VCaP (cell line): ENCODE measurements at regions not wholly inside any gene's neighbourhood (a gene's known extent, or its start where the extent isn't known, plus 50 kb on each side); places are given as distances from the start of the nearest gene placed in this dataset.
"Not testable (repeated sequence)": the region's sequence is repeated elsewhere in the genome, so short reads cannot be mapped to it uniquely, and the experiment has no call there.

Source experiments
- H3K27ac ChIP-seq: fragments of 450-650 bp; 2 replicates; pipeline ENCODE4 v1.5.1; 2017
- TF ChIP-seq, protein P1 (sequence below): fragments of 450-650 bp; conservative IDR thresholded peaks from 2 replicates; pipeline ENCODE4 v1.5.1; 2017; ENCODE audit warnings: mild to moderate bottlenecking, moderate library complexity

DNA sequence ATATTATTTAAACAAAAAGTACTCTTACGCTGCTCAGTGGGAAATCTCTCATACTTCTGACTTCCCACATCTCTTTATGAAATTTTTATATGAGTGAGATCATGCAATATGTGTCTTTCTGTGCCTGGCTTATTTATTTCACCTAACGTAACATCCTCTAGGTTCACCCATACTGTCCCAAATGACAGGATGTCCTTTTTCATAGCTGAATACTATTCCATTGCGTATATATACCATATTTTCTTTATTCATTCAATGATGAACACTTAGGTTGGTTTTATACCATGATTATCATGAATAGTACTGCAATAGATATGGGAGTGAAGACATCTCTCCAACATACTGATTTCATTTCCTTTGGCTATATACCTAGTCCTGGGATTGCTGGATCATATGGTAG is 57.8 kb upstream of the TPP2 start:
- TF ChIP-seq, protein P1, sequence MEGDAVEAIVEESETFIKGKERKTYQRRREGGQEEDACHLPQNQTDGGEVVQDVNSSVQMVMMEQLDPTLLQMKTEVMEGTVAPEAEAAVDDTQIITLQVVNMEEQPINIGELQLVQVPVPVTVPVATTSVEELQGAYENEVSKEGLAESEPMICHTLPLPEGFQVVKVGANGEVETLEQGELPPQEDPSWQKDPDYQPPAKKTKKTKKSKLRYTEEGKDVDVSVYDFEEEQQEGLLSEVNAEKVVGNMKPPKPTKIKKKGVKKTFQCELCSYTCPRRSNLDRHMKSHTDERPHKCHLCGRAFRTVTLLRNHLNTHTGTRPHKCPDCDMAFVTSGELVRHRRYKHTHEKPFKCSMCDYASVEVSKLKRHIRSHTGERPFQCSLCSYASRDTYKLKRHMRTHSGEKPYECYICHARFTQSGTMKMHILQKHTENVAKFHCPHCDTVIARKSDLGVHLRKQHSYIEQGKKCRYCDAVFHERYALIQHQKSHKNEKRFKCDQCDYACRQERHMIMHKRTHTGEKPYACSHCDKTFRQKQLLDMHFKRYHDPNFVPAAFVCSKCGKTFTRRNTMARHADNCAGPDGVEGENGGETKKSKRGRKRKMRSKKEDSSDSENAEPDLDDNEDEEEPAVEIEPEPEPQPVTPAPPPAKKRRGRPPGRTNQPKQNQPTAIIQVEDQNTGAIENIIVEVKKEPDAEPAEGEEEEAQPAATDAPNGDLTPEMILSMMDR: no peak
- H3K27ac ChIP-seq: no peak overlapping the region

DNA sequence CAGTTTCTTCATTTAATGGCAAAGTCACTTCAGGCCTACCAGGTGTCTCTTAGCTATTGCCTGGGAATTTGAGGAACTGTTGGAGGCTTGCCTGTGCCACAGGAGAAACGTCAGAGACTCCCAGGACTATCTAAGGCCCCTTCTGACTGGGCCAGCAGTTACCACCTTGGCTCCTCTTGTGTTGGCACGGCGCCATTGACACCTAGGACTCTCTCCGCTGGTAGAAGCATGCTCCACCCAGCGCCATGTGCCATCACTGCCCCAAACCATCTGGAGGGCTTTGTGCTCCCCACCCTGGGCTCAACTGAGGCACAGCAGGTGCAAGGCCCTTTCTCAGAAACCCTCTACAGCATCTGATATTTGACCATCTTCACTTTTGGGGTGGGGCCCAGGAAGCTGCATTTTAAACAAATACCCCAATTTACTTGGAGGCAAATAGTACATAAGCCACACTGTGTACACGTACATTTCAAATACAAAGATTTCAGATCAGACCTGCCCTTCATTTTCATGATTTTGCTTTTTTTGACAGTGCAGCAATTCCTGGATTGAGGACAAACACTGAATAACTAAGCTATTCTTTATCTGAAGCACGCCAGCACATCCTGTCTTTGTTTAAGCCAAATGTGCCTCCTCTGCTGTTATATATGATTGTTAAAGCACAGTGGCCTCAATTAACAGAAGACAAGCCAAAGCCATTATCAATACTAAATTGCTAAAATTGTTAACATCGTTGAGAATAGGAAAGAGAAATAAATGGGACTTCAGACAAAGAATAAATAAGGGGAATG is 59.9 kb upstream of the TPP2 start:
- no peak overlapping the region for H3K27ac ChIP-seq
- TF ChIP-seq, protein P1: no peak

DNA sequence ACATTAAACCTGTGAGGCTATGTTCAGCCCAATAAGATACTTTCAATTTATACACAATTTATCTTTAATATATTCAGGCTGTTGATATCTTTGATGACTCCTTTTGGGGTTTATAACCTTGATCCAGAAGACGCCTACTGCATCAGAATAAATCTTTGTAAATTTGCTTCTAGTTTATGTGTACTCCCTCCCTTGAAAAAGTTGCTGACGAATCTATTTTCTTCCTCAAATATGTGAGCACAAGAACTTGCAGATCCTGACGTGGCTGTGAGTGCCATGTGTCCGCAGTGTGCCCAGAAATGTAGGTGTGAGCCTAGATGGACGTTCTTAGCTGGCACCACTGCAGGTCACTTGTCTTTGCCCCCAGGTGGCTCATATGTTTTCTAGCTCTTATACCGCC is 60.6 kb upstream of the TPP2 start:
- TF ChIP-seq, protein P1: no peak
- H3K27ac ChIP-seq: no peak overlapping the region

DNA sequence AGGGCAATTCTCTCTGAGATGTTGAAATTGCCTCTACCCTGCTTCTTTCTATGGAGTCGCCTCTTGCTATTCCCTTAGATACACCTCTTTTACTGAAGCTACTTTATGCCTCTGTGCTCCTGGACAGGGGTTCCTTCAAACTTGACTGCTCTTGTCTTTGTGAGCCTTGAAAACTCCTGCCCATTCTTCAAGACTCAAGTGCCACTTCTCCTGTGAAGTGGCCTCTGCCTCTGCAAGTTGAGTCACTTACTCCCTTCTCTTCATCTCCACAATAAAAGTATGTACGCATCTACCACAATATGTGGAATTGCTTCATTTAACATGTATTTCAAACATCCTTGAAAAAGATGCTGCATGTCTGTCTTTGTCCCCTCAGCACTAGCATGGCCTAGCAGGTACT is 66.0 kb upstream of the TPP2 start:
- H3K27ac ChIP-seq: no peak overlapping the region
- TF ChIP-seq, protein P1: no peak

DNA sequence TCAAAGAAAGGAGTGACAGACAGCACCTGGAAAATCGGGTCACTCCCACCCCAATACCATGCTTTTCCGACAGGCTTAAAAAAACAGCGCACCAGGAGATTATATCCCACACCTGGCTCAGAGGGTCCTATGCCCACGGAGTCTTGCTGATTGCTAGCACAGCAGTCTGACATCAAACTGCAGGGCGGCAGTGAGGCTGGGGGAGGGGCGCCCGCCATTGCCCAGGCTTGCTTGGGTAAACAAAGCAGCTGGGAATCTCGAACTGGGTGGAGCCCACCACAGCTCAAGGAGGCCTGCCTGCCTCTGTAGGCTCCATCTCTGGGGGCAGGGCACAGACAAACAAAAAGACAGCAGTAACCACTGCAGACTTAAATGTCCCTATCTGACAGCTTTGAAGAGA is 74.5 kb upstream of the TPP2 start:
- H3K27ac ChIP-seq: not testable (repeated sequence)

DNA sequence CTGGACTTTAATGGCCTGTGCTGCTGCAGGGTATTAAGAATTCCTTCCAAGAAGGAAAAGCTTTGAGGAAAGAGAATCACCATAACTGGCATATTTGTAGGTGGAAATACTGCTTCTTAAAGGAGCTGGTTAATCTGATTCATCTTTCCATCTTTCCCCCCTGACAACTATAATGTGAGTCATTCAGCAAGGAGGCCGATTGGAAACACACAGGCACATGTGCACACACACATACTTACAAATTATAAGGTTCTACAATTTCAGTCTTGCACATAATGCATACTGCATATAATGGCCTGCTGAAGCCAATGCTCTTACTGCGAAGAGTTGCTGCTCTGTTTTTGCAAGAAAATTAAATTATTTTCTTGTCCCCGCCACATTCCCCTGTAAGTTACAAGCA is 78.8 kb upstream of the TPP2 start:
- H3K27ac ChIP-seq: no peak overlapping the region
- TF ChIP-seq, protein P1: no peak

DNA sequence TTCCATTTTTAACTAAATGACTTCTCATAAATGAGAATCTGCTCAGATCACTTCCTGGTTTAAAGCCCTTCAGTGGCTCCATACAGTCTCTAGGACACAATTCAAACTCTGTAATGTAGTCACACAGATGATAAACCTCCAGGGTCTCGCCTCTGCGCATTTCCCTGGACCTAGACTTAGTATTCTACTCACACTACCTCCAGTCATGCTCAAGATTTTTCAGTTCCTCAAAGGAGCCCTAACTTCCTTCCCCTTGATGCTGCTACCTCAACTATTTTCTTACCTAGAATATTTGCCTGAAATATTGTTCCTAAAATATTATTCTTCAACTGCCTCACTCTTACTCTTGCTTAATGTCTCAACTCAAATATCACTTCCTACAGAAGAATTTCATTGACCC is 86.7 kb upstream of the TPP2 start:
- TF ChIP-seq, protein P1: no peak
- no peak overlapping the region for H3K27ac ChIP-seq

DNA sequence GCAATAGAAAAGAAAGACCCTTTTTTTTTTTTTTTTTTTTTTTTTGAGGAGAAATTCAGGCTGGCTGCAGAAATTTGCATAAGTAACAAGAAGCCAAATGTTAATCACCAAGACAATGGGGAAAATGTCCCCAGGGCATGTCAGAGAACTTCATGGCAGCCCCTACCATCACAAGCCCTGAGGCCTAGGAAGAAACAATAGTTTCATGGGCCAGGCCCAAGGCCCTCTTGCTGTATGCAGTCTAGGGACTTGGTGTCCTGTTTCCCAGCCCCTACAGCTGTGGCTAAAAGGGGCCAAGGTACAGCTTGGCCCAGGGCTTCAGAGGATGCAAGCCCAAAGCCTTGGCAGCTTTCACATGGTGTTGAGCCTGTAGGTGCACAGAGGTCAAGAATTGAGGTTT is 88.4 kb upstream of the TPP2 start:
- H3K27ac ChIP-seq: no peak overlapping the region
- TF ChIP-seq, protein P1: no peak
